B cell (primary cell): ENCODE measurements at regions not wholly inside any gene's neighbourhood (a gene's known extent, or its start where the extent isn't known, plus 50 kb on each side); places are given as distances from the start of the nearest gene placed in this dataset.

Experiments used
- ATAC-seq: fragments of 200-7000 bp; cut with Tn5 transposase; one replicate; pipeline ENCODE4 v1.10.0; 2021; ENCODE audit warnings: low read depth, mild to moderate bottlenecking, moderate number of reproducible peaks, moderate library complexity
- CTCF ChIA-PET: fragments of 350-600 bp; sonication (Branson Sonifier 250); formaldehyde crosslinking; loops from one replicate; lab custom pipeline; 2021; ENCODE audit warnings: antibody characterized with exemption, inconsistent platforms; lab: Charles Lee
- POLR2A ChIA-PET: fragments of 350-600 bp; sonication (Branson Sonifier 250); formaldehyde crosslinking; loops from one replicate; lab custom pipeline; 2021; ENCODE audit warnings: antibody characterized with exemption; lab: Charles Lee
- DNase-seq: peaks from one replicate; pipeline ENCODE4 v3.0.0; 2013
- H2AFZ ChIP-seq: 2 replicates; pipeline ENCODE4 v1.6.1; 2012; ENCODE audit warnings: mild to moderate bottlenecking, low read depth, low read length; ENCODE audit not compliant: insufficient read depth, poor library complexity, severe bottlenecking
- H3K27ac ChIP-seq, 2 donors: 1 replicate in 1 of 2; 2 replicates in 1 of 2; pipeline ENCODE4 v1.5.1; 2012 to 2013; ENCODE audit warnings: low read length in 2 of 2, mild to moderate bottlenecking in 2 of 2, moderate library complexity in 1 of 2
- H3K27me3 ChIP-seq, 4 experiments: fragments of 200-600 bp in 1 of 4; sonication (generic) in 1 of 4; replicated peaks in 1 of 4; 1 replicate in 2 of 4; 2 replicates in 2 of 4; pipeline versions ENCODE4 v1.6.1 to v1.7.0; 2013 to 2016; ENCODE audit warnings: low read length in 3 of 4, mild to moderate bottlenecking in 2 of 4, mixed read lengths in 1 of 4, moderate library complexity in 1 of 4; ENCODE audit not compliant: insufficient read depth in 4 of 4, control insufficient read depth in 3 of 4; ENCODE audit errors: control extremely low read depth in 1 of 4
- H3K36me3 ChIP-seq, 2 experiments: replicated peaks in 1 of 2; 1 replicate in 1 of 2; 2 replicates in 1 of 2; pipeline versions ENCODE4 v1.6.1 to v1.7.1; 2013; ENCODE audit warnings: low read length in 1 of 2; ENCODE audit not compliant: insufficient read depth in 2 of 2, control insufficient read depth in 1 of 2; ENCODE audit errors: control extremely low read depth in 1 of 2, extremely low read depth in 1 of 2
- H3K4me1 ChIP-seq, 2 donors: fragments of 200-600 bp in 1 of 2; sonication (generic) in 1 of 2; 1 replicate in 1 of 2; 2 replicates in 1 of 2; pipeline versions ENCODE4 v1.5.1 to v1.6.1; 2013 to 2017; ENCODE audit warnings: low read length in 2 of 2; ENCODE audit not compliant: control insufficient read depth in 2 of 2, insufficient read depth in 2 of 2
- H3K4me2 ChIP-seq: replicated peaks from 2 replicates; pipeline ENCODE3; 2012; ENCODE audit warnings: mild to moderate bottlenecking, low read depth, low read length; ENCODE audit not compliant: poor library complexity, severe bottlenecking
- H3K4me3 ChIP-seq, 5 experiments: fragments of 200-600 bp in 1 of 5; sonication (generic) in 1 of 5; 1 replicate in 3 of 5; 2 replicates in 2 of 5; pipeline versions ENCODE4 v1.5.1 to v1.7.0; 2011 to 2016; ENCODE audit warnings: low read length in 4 of 5, mild to moderate bottlenecking in 4 of 5, low read depth in 2 of 5, control low read depth in 1 of 5, moderate library complexity in 1 of 5; ENCODE audit not compliant: insufficient read depth in 1 of 5; ENCODE audit errors: control extremely low read depth in 1 of 5, extremely low read depth in 1 of 5
- H3K79me2 ChIP-seq: fragments of 200-600 bp; sonication (generic); one replicate; pipeline ENCODE4 v1.6.0; 2016; ENCODE audit warnings: low read length; ENCODE audit not compliant: control insufficient read depth, insufficient read depth
- H3K9ac ChIP-seq: fragments of 200-600 bp; sonication (generic); 2 replicates; pipeline ENCODE4 v1.6.1; 2017; ENCODE audit warnings: mild to moderate bottlenecking, low read length, moderate library complexity
- H3K9me3 ChIP-seq, 3 donors: one replicate each; pipeline versions ENCODE4 v1.6.1 to v1.7.1; 2013; ENCODE audit warnings: low read length in 2 of 3; ENCODE audit not compliant: control insufficient read depth in 2 of 3, insufficient read depth in 1 of 3; ENCODE audit errors: control extremely low read depth in 1 of 3
- H4K20me1 ChIP-seq: 2 replicates; pipeline ENCODE4 v1.6.0; 2012; ENCODE audit warnings: mild to moderate bottlenecking, low read length; ENCODE audit not compliant: insufficient read depth, control insufficient read depth, poor library complexity, severe bottlenecking
- H3K27ac Mint-ChIP-seq: one replicate; pipeline ENCODE4 v1.8.0; 2021; ENCODE audit warnings: mixed read lengths
- H3K27me3 Mint-ChIP-seq: one replicate; pipeline ENCODE4 v1.8.0; 2021; ENCODE audit warnings: mixed read lengths
- H3K4me1 Mint-ChIP-seq: one replicate; pipeline ENCODE4 v1.8.0; 2021; ENCODE audit warnings: mixed read lengths
- H3K4me3 Mint-ChIP-seq: one replicate; pipeline ENCODE4 v1.8.0; 2021; ENCODE audit warnings: mixed read lengths
- H3K9me3 Mint-ChIP-seq: one replicate; pipeline ENCODE4 v1.8.0; 2022; ENCODE audit warnings: mixed read lengths; ENCODE audit not compliant: insufficient read depth
- CTCF ChIP-seq: fragments of 200-600 bp; IDR thresholded peaks from one replicate; pipeline ENCODE4 v1.8.0; 2022; ENCODE audit warnings: antibody characterized with exemption, mild to moderate bottlenecking
- EZH2 ChIP-seq: IDR thresholded peaks from 2 replicates; pipeline ENCODE4 v1.6.1; 2012; ENCODE audit warnings: borderline replicate concordance, low read depth, mild to moderate bottlenecking, moderate library complexity, low read length; ENCODE audit not compliant: insufficient read depth, poor library complexity, severe bottlenecking
- WGBS: methylation state at CpG from one replicate; pipeline ENCODE4 v1.1.5; 2013; ENCODE audit warnings: missing lambda C conversion rate; ENCODE audit not compliant: insufficient coverage; 5-methylcytosine and 5-hydroxymethylcytosine counted together
- intact Hi-C: fragments of 100-400 bp; cut with micrococcal nuclease; formaldehyde crosslinking; loops from one replicate; pipeline ENCODE4 v1.10.0; 2022

GRCh38 chr21:26379561-26379960 is 193.5 kb downstream of the CYYR1 start:
- peaks cover 0 to 3% (median 0%) of the 10 kb centered on the region in 3 donors for H3K9me3 ChIP-seq
- no peaks in the 10 kb centered on the region for H3K79me2 ChIP-seq
- no peak overlapping the region for H2AFZ ChIP-seq
- no peaks in the 10 kb centered on the region for H3K36me3 ChIP-seq
- H3K4me3 ChIP-seq: no peak overlapping the region
- Mint-ChIP-seq H3K4me1 (no peaks in the 10 kb centered on the region), H3K9me3 (no peaks in the 10 kb centered on the region), H3K4me3 (no peak overlapping the region), H3K27ac (no peak overlapping the region), H3K27me3 (no peaks in the 10 kb centered on the region)
- H3K9ac ChIP-seq: no peak overlapping the region
- intact Hi-C loops: no loop called here
- CTCF ChIA-PET: no interaction called here
- TF ChIP-seq CTCF (no peak), EZH2 (no peak)
- POLR2A ChIA-PET: no interaction called here
- H3K4me1 ChIP-seq: no peaks in the 10 kb centered on the region
- H3K27me3 ChIP-seq: no peaks in the 10 kb centered on the region
- no peaks in the 10 kb centered on the region for H4K20me1 ChIP-seq
- ATAC-seq (no peak), DNase-seq (no peak)
- no peak overlapping the region for H3K4me2 ChIP-seq
- no peak overlapping the region for H3K27ac ChIP-seq

DNA sequence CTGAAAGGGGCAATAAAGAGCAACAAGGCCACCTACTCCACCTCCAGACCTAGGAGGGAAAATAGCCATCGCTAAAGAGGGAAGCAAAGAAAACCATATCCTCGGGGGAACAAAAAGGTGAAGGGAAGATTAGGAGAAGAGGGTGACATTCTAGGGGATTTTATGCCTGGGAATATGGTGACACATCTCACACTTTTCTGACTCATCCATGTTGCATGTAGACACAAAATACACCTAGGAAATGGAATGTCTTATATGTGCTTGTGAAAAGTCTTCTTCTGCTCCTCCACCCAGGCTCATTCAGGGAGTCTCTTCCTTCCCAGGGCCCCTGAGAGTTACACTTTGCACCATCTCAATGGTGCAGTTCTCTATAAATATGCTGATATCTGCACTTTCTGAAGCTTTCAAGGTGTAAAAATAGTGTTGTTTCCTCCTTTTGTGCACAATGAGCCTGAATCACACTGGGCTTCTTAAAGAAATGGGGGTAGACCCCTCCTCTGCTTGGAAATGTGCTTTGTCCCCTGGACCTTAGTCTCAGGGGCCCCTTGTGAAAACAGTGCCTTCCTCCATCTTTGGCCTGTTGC is 195.9 kb downstream of the CYYR1 start:
- TF ChIP-seq CTCF (no peak), EZH2 (no peak)
- Histone ChIP-seq H3K4me1 (no peaks in the 10 kb centered on the region), H3K27ac (no peak overlapping the region), H3K36me3 (no peaks in the 10 kb centered on the region), H3K9ac (no peak overlapping the region), H3K79me2 (no peaks in the 10 kb centered on the region), H3K9me3 (no peaks in the 10 kb centered on the region), H3K4me2 (no peak overlapping the region), H4K20me1 (no peaks in the 10 kb centered on the region), H3K4me3 (no peak overlapping the region), H3K27me3 (no peaks in the 10 kb centered on the region), H2AFZ (no peak overlapping the region)
- ATAC-seq (no peak), DNase-seq (no peak)
- intact Hi-C loops: no loop called here
- Mint-ChIP-seq H3K9me3 (no peaks in the 10 kb centered on the region), H3K27me3 (no peaks in the 10 kb centered on the region), H3K4me3 (no peak overlapping the region), H3K4me1 (no peaks in the 10 kb centered on the region), H3K27ac (no peak overlapping the region)
- CTCF ChIA-PET: no interaction called here
- WGBS: no CpG with 5 or more reads among the region's 2 CpGs
- POLR2A ChIA-PET: no interaction called here
